GM13977 (cell line): ENCODE measurements at regions not wholly inside any gene's neighbourhood (a gene's known extent, or its start where the extent isn't known, plus 50 kb on each side); places are given as distances from the start of the nearest gene placed in this dataset.

Experiments
- DNase-seq: peaks from one replicate; pipeline ENCODE4 v3.0.0; 2012; ENCODE audit warnings: low spot score
- in situ Hi-C: fragments of 300-500 bp; cut with MboI; formaldehyde crosslinking; loops from one replicate; pipeline ENCODE4 v1.12.0; 2022; ENCODE audit warnings: low sequenced_read_pairs, low pct_unique_long_range_greater_than_20kb, mixed read lengths, inconsistent platforms; ENCODE audit not compliant: unreplicated experiment
- TF ChIP-seq, protein P1 (sequence below): IDR thresholded peaks from 2 replicates; pipeline ENCODE4 v1.5.1; 2012; ENCODE audit warnings: mild to moderate bottlenecking, control low read depth; ENCODE audit not compliant: insufficient read depth; ENCODE audit errors: extremely low read depth, missing control alignments

DNA sequence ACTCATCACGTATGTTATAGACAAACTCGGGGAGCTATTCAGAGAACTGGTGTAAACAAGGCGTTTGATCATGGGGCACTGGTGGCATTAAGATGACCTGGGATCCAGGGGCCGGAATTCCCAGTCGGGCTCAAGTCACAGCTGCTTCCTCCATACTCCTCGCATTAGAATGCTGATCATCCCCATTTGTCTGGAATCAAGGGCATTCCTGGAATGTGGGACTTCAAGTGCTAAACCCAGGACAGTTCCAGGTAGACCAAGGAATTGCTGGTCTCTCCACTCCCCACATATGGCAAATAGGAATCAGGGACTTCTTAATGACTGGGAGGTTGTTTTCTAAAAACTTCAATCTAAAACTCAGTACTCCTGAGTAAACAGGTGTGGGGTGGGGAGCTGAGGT lies 355.7 kb upstream of the RAB6C start:
- TF ChIP-seq, protein P1, sequence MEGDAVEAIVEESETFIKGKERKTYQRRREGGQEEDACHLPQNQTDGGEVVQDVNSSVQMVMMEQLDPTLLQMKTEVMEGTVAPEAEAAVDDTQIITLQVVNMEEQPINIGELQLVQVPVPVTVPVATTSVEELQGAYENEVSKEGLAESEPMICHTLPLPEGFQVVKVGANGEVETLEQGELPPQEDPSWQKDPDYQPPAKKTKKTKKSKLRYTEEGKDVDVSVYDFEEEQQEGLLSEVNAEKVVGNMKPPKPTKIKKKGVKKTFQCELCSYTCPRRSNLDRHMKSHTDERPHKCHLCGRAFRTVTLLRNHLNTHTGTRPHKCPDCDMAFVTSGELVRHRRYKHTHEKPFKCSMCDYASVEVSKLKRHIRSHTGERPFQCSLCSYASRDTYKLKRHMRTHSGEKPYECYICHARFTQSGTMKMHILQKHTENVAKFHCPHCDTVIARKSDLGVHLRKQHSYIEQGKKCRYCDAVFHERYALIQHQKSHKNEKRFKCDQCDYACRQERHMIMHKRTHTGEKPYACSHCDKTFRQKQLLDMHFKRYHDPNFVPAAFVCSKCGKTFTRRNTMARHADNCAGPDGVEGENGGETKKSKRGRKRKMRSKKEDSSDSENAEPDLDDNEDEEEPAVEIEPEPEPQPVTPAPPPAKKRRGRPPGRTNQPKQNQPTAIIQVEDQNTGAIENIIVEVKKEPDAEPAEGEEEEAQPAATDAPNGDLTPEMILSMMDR, result no peak

DNA sequence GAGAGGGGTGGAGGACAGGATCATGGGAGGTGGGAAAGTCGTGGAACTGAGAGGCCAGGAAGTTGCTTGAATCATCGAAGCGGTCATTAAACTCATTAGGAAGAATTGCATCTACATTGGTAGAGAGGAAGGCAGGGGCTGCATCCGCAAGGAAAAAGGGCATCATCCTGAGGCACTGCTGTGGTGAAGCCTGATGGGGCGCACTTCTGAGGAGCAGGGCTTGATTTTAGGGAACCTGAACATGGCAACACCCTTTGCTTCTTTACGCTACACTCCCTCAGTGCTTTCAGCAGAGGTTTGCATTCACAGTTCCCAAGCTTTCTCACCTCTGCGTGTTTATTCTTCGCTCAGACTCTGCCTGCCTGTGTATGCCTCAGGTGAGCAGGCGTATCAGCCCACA lies 352.0 kb upstream of the RAB6C start:
- in situ Hi-C loops, result no loop called here
- TF ChIP-seq, protein P1, result no peak
- no peak for DNase-seq

More for the DNA sequence above, 355.7 kb upstream of the RAB6C start:
- in situ Hi-C loops, result no loop called here
- DNase-seq, result no peak

DNA sequence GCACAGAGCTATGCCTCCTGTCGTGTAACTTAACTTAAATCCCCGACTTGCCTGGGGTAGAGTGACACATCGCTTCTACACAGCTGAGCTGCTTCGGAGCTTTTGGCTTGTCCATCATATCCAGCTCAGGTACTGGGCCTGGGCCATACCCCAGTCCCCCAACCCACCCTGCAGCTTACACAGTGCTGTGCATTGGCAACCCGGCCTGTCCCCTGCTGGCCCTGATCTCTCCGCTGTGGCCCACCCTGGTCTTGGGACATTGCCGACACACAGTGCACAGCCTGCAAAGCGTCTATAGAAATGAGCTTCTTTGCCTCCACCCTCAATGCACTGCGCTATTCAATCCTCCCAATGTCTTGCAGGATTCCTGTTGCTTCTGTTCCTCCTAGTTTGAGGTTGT lies 342.8 kb upstream of the RAB6C start:
- DNase-seq, result no peak
- in situ Hi-C loops, result no loop called here
- TF ChIP-seq, protein P1, result no peak

DNA sequence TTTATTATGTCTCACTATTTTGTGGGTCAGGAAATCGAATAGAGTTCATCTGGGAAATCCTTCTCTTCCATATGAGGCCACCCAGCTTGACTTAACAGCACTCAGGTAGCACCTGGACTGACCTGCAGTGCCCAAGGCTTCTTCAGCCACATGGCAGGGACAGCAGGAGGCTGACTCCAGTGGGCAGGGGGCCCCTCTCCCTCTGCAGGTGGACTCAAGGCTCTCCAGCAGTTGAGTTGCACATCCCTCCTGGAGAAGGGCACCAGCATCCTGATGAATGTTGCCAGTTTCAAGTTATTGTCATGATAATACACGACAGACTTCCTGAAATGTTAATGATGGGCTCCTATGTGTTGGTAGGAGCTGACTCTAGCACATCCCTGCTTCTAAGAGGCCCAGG lies 338.1 kb upstream of the RAB6C start:
- in situ Hi-C loops, result no loop called here
- DNase-seq, result no peak
- TF ChIP-seq, protein P1, result no peak

DNA sequence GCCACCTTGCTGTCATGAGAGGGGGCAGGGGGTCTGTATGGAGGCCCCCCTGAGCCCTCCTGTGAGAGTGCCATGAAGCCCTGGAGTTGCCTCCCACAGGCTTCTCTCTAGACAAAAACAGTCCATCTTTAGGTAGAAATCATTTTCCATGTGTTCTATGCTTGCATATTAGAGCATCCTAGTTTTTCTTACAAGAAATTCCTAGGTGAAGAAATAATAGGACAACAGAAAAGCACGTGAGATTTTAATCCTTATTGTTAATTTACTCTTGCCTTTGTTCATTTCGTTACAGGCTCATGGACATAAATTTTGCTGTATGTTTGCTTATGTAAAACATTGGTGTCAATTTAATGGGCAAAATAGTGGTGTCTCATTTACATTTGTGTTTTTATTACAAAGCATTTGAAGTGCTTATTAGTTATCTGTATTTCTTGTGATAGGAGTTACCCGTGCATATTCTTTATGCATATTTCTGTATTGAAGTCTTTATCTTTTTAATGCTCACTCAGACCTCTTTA lies 336.9 kb upstream of the RAB6C start:
- DNase-seq, result no peak
- in situ Hi-C loops, result no loop called here
- TF ChIP-seq, protein P1, result no peak

DNA sequence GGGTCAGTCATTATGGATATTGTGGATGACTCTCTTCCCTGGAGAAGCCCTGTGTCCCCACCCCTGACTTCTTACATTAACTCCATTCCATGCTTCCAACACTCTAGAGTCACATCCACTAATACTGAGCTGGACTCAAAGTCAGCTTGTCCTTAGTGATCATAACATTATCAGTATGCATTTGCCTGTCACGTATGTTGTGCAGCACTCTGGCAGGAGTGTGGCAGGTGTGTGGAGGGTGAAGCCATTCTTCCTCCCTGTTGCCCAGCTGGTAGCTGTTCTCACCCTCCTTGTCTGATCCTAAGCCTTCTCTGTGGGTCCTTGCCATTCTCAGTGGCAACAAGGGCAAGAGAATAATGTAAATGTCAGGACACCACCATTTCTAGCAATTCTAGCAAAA lies 334.1 kb upstream of the RAB6C start:
- TF ChIP-seq, protein P1, result no peak
- DNase-seq, result no peak
- in situ Hi-C loops, result no loop called here

DNA sequence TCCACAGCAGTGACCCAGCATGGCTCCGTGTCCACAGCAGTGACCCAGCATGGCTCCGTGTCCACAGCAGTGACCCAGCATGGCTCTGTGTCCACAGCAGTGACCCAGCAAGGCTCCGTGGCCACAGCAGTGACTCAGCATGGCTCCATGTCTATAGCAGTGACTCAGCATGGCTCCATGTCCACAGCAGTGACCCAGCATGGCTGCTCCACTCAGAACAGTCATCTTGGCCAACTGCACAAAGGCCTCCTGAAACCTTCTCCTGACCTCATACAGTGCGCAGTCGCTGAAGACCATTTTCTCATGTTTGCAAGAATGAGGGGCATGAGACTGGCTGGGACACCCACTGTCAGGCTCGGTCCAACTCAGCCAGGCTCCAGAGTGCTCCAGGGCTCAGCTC lies 333.4 kb upstream of the RAB6C start:
- DNase-seq, result no peak
- in situ Hi-C loops, result no loop called here
- TF ChIP-seq, protein P1, result no peak
